ENCODE measurements at regions not wholly inside any gene's neighbourhood (a gene's known extent, or its start where the extent isn't known, plus 50 kb on each side); places are given as distances from the start of the nearest gene placed in this dataset.

DNA sequence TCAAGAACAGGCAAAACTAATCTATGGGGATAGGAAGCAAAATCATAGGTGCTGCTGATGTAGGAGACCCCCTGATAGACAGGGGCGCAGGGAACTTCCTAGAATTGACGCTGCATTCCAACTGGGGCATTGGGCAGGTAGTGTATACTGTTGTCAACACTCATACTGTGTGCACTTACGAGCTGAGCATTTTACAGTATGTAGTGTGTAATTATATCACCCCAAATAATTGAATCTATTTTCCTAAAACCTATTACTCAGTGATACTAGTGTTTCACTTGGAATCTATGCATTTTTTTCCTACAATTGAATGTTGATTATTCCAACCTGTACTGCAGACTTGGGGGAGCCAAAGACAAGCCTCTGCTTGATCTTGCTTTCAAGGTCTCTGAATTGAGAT lies 207.0 kb upstream of the PRKCQ start:
- no peak overlapping the region for H3K4me2 ChIP-seq (ENCODE audit: insufficient read depth, low read length)
- no peak overlapping the region for H3K27ac ChIP-seq (ENCODE audit: insufficient read depth, low read depth, low read length)
- TF ChIP-seq POLR2A (IDR thresholded peaks at IDR 0.05; ENCODE audit: low read depth, low read length) = no peak
- TF ChIP-seq, protein P1, sequence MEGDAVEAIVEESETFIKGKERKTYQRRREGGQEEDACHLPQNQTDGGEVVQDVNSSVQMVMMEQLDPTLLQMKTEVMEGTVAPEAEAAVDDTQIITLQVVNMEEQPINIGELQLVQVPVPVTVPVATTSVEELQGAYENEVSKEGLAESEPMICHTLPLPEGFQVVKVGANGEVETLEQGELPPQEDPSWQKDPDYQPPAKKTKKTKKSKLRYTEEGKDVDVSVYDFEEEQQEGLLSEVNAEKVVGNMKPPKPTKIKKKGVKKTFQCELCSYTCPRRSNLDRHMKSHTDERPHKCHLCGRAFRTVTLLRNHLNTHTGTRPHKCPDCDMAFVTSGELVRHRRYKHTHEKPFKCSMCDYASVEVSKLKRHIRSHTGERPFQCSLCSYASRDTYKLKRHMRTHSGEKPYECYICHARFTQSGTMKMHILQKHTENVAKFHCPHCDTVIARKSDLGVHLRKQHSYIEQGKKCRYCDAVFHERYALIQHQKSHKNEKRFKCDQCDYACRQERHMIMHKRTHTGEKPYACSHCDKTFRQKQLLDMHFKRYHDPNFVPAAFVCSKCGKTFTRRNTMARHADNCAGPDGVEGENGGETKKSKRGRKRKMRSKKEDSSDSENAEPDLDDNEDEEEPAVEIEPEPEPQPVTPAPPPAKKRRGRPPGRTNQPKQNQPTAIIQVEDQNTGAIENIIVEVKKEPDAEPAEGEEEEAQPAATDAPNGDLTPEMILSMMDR (IDR thresholded peaks at IDR 0.05; ENCODE audit: extremely low read depth in 1 of 2, insufficient read depth in 1 of 2, low read depth in 1 of 2, low read length in 2 of 2) = no peak
- no peak for TF ChIP-seq MYC (IDR thresholded peaks at IDR 0.05; ENCODE audit: low read depth, low read length)
- no peak for TF ChIP-seq POLR2AphosphoS5 (IDR thresholded peaks at IDR 0.05; ENCODE audit: insufficient read depth, low read depth, low read length)
- no peak for TF ChIP-seq EZH2 (IDR thresholded peaks at IDR 0.05; ENCODE audit: borderline replicate concordance, low read depth, low read length, severe bottlenecking)
- TF ChIP-seq, protein P2, sequence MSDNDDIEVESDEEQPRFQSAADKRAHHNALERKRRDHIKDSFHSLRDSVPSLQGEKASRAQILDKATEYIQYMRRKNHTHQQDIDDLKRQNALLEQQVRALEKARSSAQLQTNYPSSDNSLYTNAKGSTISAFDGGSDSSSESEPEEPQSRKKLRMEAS (IDR thresholded peaks at IDR 0.05; ENCODE audit: insufficient read depth, insufficient read length) = no peak
- no peak for TF ChIP-seq JUN (IDR thresholded peaks at IDR 0.05; ENCODE audit: borderline replicate concordance, insufficient read depth, insufficient read length, low read depth)
- TF ChIP-seq GATA2 (IDR thresholded peaks at IDR 0.05; ENCODE audit: insufficient read depth, insufficient read length, low read depth, low read length) = no peak
- no peak for TF ChIP-seq FOS (IDR thresholded peaks at IDR 0.05; ENCODE audit: borderline replicate concordance, insufficient read depth, low read length)
- intact Hi-C loops (cut with micrococcal nuclease) = loop anchor here (2.0 to 10.0 kb wide), 4 partner anchors 64 to 898 kb away; no protein-coding TSS in a partner anchor
- DNase-seq (ENCODE audit: low read depth, low spot score) = no peak
- FAIRE-seq = no peak
- H2AFZ ChIP-seq (ENCODE audit: low read depth, low read length) = no peak overlapping the region
- H4K20me1 ChIP-seq (replicated peaks; ENCODE audit: control insufficient read depth, extremely low read depth, insufficient read depth, low read length) = no peaks in the 10 kb centered on the region
- H3K4me3 ChIP-seq (replicated peaks in 1 of 3; ENCODE audit: insufficient read depth in 1 of 3, low read depth in 1 of 3, low read length in 3 of 3) = no peak overlapping the region
- no peaks in the 10 kb centered on the region for H3K9me1 ChIP-seq (replicated peaks; ENCODE audit: control insufficient read depth, extremely low read depth, insufficient read depth, low read length)
- ChIA-PET CTCF (interaction anchor here (0.8 to 2.1 kb wide), 5 partner anchors 16 to 66 kb away, joined by 3 to 11 read pairs (median 4); no protein-coding TSS in a partner anchor), POLR2A (no interaction called here)
- no peaks in the 10 kb centered on the region for H3K79me2 ChIP-seq (ENCODE audit: control insufficient read depth, insufficient read depth, low read length)
- dilution Hi-C loops (cut with MboI; ENCODE audit: extremely low pct_ligation_motif_present, low sequenced_read_pairs) = no loop called here
- H3K36me3 ChIP-seq (ENCODE audit: control insufficient read depth in 2 of 2, extremely low read depth in 1 of 2, insufficient read depth in 2 of 2, low read length in 2 of 2) = no peaks in the 10 kb centered on the region
- no peaks in the 10 kb centered on the region for H3K9me3 ChIP-seq (replicated peaks; ENCODE audit: control insufficient read depth, insufficient read depth, low read length)
- BruUV-seq (replicated peaks) = no TSS peak
- H3K4me1 ChIP-seq (ENCODE audit: control insufficient read depth, extremely low read depth, insufficient read depth, low read length) = no peaks in the 10 kb centered on the region
- peaks cover 7 to 10% of the 10 kb centered on the region in 2 experiments for H3K27me3 ChIP-seq (ENCODE audit: control insufficient read depth in 2 of 2, insufficient read depth in 2 of 2, low read length in 2 of 2)
- no peak overlapping the region for H3K9ac ChIP-seq (replicated peaks; ENCODE audit: extremely low read depth, insufficient read depth, low read length)
